ENCODE measurements at regions not wholly inside any gene's neighbourhood (a gene's known extent, or its start where the extent isn't known, plus 50 kb on each side); places are given as distances from the start of the nearest gene placed in this dataset.

- H3K36me3 ChIP-seq = no peaks in the 10 kb centered on the region
- TF ChIP-seq POLR2A (IDR thresholded peaks at IDR 0.05) = no peak
- TF ChIP-seq EP300 (IDR thresholded peaks at IDR 0.05) = no peak
- no peak for TF ChIP-seq POLR2AphosphoS5 (IDR thresholded peaks at IDR 0.05)
- TF ChIP-seq, protein P1, sequence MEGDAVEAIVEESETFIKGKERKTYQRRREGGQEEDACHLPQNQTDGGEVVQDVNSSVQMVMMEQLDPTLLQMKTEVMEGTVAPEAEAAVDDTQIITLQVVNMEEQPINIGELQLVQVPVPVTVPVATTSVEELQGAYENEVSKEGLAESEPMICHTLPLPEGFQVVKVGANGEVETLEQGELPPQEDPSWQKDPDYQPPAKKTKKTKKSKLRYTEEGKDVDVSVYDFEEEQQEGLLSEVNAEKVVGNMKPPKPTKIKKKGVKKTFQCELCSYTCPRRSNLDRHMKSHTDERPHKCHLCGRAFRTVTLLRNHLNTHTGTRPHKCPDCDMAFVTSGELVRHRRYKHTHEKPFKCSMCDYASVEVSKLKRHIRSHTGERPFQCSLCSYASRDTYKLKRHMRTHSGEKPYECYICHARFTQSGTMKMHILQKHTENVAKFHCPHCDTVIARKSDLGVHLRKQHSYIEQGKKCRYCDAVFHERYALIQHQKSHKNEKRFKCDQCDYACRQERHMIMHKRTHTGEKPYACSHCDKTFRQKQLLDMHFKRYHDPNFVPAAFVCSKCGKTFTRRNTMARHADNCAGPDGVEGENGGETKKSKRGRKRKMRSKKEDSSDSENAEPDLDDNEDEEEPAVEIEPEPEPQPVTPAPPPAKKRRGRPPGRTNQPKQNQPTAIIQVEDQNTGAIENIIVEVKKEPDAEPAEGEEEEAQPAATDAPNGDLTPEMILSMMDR (IDR thresholded peaks at IDR 0.05) = no peak
- intact Hi-C loops (cut with DNase I) = no loop called here
- H3K9me3 ChIP-seq = no peaks in the 10 kb centered on the region
- DNase-seq = no peak
- no peaks in the 10 kb centered on the region for H3K4me1 ChIP-seq
- no peak overlapping the region for H3K27ac ChIP-seq
- WGBS, 2 donors = 58 to 63% methylated on average over 2 of the region's 2 CpGs
- H3K27me3 ChIP-seq = no peaks in the 10 kb centered on the region
- no peak overlapping the region for H3K4me3 ChIP-seq
Measured at GRCh38 chr11:129576652-129577051, 201.0 kb downstream of the BARX2 start.

DNA sequence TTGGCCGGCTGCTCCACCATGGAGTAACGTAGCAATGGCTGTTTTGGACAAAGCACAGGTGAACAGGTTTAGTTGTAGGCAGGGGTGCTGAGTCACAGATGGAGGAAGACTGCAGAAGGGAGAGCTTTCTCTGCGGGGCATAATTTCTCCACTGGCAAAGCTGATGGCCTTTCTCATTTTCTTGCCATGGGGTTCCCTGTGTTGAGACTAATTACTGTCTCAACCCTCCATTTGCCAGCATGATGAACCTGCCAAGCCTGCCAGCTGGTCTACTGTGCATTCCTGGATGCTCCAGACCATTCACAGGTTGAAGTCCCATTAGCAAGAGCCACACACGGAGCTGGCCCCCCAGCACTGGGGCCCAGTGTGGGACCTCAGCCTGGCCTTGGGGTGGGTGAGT is 202.4 kb downstream of the BARX2 start:
- TF ChIP-seq EP300 (IDR thresholded peaks at IDR 0.05) (no peak), POLR2AphosphoS5 (IDR thresholded peaks at IDR 0.05) (no peak), POLR2A (IDR thresholded peaks at IDR 0.05) (no peak)
- TF ChIP-seq, protein P1 (IDR thresholded peaks at IDR 0.05) = no peak
- H3K27ac ChIP-seq = no peak overlapping the region
- no peak for DNase-seq
- 88 to 89% methylated on average over 4 of the region's 4 CpGs for WGBS, 2 donors
- no peak overlapping the region for H3K4me3 ChIP-seq
- no peaks in the 10 kb centered on the region for H3K9me3 ChIP-seq
- no peaks in the 10 kb centered on the region for H3K27me3 ChIP-seq
- H3K36me3 ChIP-seq = no peaks in the 10 kb centered on the region
- intact Hi-C loops (cut with DNase I) = no loop called here
- no peaks in the 10 kb centered on the region for H3K4me1 ChIP-seq

GRCh38 chr11:129580278-129580677 is 204.6 kb downstream of the BARX2 start:
- TF ChIP-seq EP300 (IDR thresholded peaks at IDR 0.05) (no peak), POLR2AphosphoS5 (IDR thresholded peaks at IDR 0.05) (no peak), POLR2A (IDR thresholded peaks at IDR 0.05) (no peak)
- TF ChIP-seq, protein P1 (IDR thresholded peaks at IDR 0.05) = no peak
- Histone ChIP-seq H3K36me3 (no peaks in the 10 kb centered on the region), H3K27me3 (no peaks in the 10 kb centered on the region), H3K4me1 (no peaks in the 10 kb centered on the region), H3K9me3 (no peaks in the 10 kb centered on the region), H3K27ac (no peak overlapping the region), H3K4me3 (no peak overlapping the region)
- 85 to 89% methylated on average over 10 of the region's 10 CpGs for WGBS, 2 donors
- intact Hi-C loops (cut with DNase I) = no loop called here
- no peak for DNase-seq

DNA sequence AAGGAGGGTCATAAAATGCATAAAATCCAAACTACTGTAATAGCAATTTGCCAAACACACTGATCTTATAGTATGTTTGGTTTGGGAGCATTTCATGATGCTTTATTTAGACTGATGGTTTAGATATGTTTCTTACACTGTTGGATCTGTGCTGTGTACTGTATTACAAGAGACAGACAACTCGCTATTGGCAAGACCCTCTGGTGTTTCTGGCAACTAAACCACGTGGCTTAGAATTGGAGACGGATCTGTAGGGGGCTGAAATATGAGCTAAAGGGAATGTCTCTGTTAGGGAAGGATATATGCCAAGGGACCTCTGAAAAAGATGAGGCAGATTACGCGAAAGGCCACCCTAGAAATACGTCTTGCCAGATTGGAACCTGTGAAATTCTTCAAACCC is 208.7 kb downstream of the BARX2 start:
- intact Hi-C loops (cut with DNase I) = no loop called here
- Histone ChIP-seq H3K36me3 (no peaks in the 10 kb centered on the region), H3K4me3 (no peak overlapping the region), H3K4me1 (no peaks in the 10 kb centered on the region), H3K27ac (no peak overlapping the region), H3K27me3 (peaks cover 0 to 3% (median 0%) of the 10 kb centered on the region in 3 donors), H3K9me3 (no peaks in the 10 kb centered on the region)
- TF ChIP-seq POLR2AphosphoS5 (IDR thresholded peaks at IDR 0.05) (no peak), EP300 (IDR thresholded peaks at IDR 0.05) (no peak), POLR2A (IDR thresholded peaks at IDR 0.05) (no peak)
- WGBS, 2 donors = 76 to 82% methylated on average over 6 of the region's 6 CpGs
- DNase-seq = no peak

DNA sequence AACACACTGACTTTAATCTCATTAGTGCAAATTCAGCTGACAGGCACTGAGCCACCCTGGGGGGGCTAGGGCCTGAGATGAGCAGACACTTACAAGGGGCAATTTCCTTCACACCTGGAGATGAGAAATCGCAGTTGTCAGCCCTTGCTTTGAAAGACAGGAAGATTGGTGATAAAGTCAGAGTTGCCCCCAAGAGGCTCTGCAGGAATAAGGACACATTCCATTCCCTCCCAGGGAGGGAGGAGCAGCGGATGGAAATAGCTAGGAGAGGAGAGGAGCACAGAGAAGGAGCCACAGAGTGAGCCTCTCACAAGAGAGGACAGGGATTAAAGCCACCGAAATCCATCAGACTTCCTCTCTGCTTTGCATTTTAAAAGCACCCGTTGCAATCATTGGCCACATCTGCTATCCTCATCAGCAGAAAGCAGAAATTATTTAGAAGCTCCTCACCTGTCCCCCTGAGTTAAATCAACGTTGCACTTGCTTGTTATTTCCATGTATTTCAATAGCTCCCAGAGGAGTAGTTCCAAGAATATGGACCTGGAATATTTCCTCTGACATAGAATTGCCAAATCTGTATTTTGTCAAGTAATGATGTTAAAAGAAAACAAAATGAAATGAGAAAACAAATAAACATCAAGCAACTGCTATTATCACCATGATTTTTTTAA is 213.7 kb downstream of the BARX2 start:
- no peaks in the 10 kb centered on the region for H3K36me3 ChIP-seq
- no peak overlapping the region for H3K4me3 ChIP-seq
- H3K27ac ChIP-seq = no peak overlapping the region
- 29 to 55% methylated on average over 5 of the region's 5 CpGs for WGBS, 2 donors
- intact Hi-C loops (cut with DNase I) = no loop called here
- no peaks in the 10 kb centered on the region for H3K4me1 ChIP-seq
- H3K9me3 ChIP-seq = no peaks in the 10 kb centered on the region
- peaks cover 0 to 3% (median 0%) of the 10 kb centered on the region in 3 donors for H3K27me3 ChIP-seq
- no peak for DNase-seq
- no peak for TF ChIP-seq EP300 (IDR thresholded peaks at IDR 0.05)
- TF ChIP-seq, protein P1 (IDR thresholded peaks at IDR 0.05) = no peak
- TF ChIP-seq POLR2AphosphoS5 (IDR thresholded peaks at IDR 0.05) = no peak
- TF ChIP-seq POLR2A (IDR thresholded peaks at IDR 0.05) = no peak

Data from sigmoid colon (tissue), 6 donors.